Hepatocyte (in vitro differentiated cells): ENCODE measurements at regions not wholly inside any gene's neighbourhood (a gene's known extent, or its start where the extent isn't known, plus 50 kb on each side); places are given as distances from the start of the nearest gene placed in this dataset.
"Not testable (repeated sequence)": the region's sequence is repeated elsewhere in the genome, so short reads cannot be mapped to it uniquely, and the experiment has no call there.

Experiments
- EZH2 ChIP-seq: fragments of 200-600 bp; sonication (generic); IDR thresholded peaks from 2 replicates; pipeline ENCODE4 v1.6.1; 2016; ENCODE audit warnings: antibody characterized with exemption, mild to moderate bottlenecking, borderline replicate concordance
- TF ChIP-seq, protein P1 (sequence below): fragments of 200-600 bp; sonication (generic); IDR thresholded peaks from 2 replicates; pipeline ENCODE4 v1.5.1; 2016; ENCODE audit warnings: antibody characterized with exemption, mild to moderate bottlenecking; ENCODE audit not compliant: poor library complexity

DNA sequence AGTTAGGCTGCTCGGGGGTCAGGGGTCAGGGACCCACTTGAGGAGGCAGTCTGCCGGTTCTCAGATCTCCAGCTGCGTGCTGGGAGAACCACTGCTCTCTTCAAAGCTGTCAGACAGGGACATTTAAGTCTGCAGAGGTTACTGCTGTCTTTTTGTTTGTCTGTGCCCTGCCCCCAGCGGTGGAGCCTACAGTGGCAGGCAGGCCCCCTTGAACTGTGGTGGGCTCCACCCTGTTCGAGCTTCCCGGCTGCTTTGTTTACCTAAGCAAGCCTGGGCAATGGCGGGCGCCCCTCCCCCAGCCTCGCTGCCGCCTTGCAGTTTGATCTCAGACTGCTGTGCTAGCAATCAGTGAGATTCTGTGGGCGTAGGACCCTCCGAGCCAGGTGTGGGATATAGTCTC lies 246.3 kb downstream of the IL15 start:
- TF ChIP-seq, protein P1, sequence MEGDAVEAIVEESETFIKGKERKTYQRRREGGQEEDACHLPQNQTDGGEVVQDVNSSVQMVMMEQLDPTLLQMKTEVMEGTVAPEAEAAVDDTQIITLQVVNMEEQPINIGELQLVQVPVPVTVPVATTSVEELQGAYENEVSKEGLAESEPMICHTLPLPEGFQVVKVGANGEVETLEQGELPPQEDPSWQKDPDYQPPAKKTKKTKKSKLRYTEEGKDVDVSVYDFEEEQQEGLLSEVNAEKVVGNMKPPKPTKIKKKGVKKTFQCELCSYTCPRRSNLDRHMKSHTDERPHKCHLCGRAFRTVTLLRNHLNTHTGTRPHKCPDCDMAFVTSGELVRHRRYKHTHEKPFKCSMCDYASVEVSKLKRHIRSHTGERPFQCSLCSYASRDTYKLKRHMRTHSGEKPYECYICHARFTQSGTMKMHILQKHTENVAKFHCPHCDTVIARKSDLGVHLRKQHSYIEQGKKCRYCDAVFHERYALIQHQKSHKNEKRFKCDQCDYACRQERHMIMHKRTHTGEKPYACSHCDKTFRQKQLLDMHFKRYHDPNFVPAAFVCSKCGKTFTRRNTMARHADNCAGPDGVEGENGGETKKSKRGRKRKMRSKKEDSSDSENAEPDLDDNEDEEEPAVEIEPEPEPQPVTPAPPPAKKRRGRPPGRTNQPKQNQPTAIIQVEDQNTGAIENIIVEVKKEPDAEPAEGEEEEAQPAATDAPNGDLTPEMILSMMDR: not testable (repeated sequence)
- not testable (repeated sequence) for TF ChIP-seq EZH2
